SK-N-SH treated with all-trans-retinoic acid at 6 μM for 48 hours (cell line): ENCODE measurements at regions not wholly inside any gene's neighbourhood (a gene's known extent, or its start where the extent isn't known, plus 50 kb on each side); places are given as distances from the start of the nearest gene placed in this dataset.

Experiments
- ATAC-seq: fragments of 200-7000 bp; cut with Tn5 transposase; 3 replicates; pipeline ENCODE4 v1.9.1; 2020; ENCODE audit warnings: mild to moderate bottlenecking, moderate library complexity
- ARNTL ChIP-seq: fragments of 450-650 bp; formaldehyde crosslinking; IDR thresholded peaks from 2 replicates; pipeline ENCODE4 v1.5.0; 2020; ENCODE audit warnings: low read depth, mild to moderate bottlenecking, moderate library complexity, borderline replicate concordance
- BACH2 ChIP-seq: fragments of 250-450 bp; sonication (Bioruptor Pico); IDR thresholded peaks from 2 replicates; pipeline ENCODE4 v1.9.0; 2021; ENCODE audit warnings: mild to moderate bottlenecking, borderline replicate concordance
- CREB5 ChIP-seq: fragments of 250-450 bp; sonication (Bioruptor Pico); IDR thresholded peaks from 2 replicates; pipeline ENCODE4 v1.5.1; 2020; ENCODE audit warnings: low read depth, mild to moderate bottlenecking, moderate library complexity
- CSDC2 ChIP-seq: fragments of 250-450 bp; sonication (Bioruptor Pico); IDR thresholded peaks from 2 replicates; pipeline ENCODE4 v1.5.0; 2020; ENCODE audit warnings: mild to moderate bottlenecking, moderate library complexity
- CSRNP3 ChIP-seq: fragments of 250-450 bp; sonication (Bioruptor Pico); IDR thresholded peaks from 2 replicates; pipeline ENCODE4 v1.5.1; 2021; ENCODE audit warnings: mild to moderate bottlenecking, moderate library complexity
- ESRRG ChIP-seq: fragments of 250-450 bp; sonication (Bioruptor Pico); IDR thresholded peaks from 2 replicates; pipeline ENCODE4 v1.6.1; 2021; ENCODE audit warnings: mild to moderate bottlenecking
- GLIS3 ChIP-seq: fragments of 250-450 bp; sonication (Bioruptor Pico); IDR thresholded peaks from 2 replicates; pipeline ENCODE4 v1.5.0; 2020; ENCODE audit warnings: mild to moderate bottlenecking, moderate library complexity
- ISL1 ChIP-seq: fragments of 250-450 bp; sonication (Bioruptor Pico); IDR thresholded peaks from 2 replicates; pipeline ENCODE4 v2.1.2; 2022; ENCODE audit warnings: mild to moderate bottlenecking, moderate library complexity
- PATZ1 ChIP-seq: fragments of 250-450 bp; sonication (Bioruptor Pico); IDR thresholded peaks from 2 replicates; pipeline ENCODE4 v1.8.0; 2020; ENCODE audit warnings: mild to moderate bottlenecking, moderate library complexity, borderline replicate concordance
- POU6F1 ChIP-seq: fragments of 250-450 bp; sonication (Bioruptor Pico); IDR thresholded peaks from 2 replicates; pipeline ENCODE4 v1.8.0; 2021; ENCODE audit warnings: low read depth, mild to moderate bottlenecking, moderate library complexity, borderline replicate concordance
- PPARA ChIP-seq: fragments of 250-450 bp; sonication (Bioruptor Pico); IDR thresholded peaks from 2 replicates; pipeline ENCODE4 v1.5.0; 2020; ENCODE audit warnings: mild to moderate bottlenecking, borderline replicate concordance
- RARB ChIP-seq: fragments of 250-450 bp; sonication (Bioruptor Pico); IDR thresholded peaks from 2 replicates; pipeline ENCODE4 v1.8.0; 2021; ENCODE audit warnings: mild to moderate bottlenecking, moderate library complexity
- SNAI2 ChIP-seq: fragments of 250-450 bp; sonication (Bioruptor Pico); IDR thresholded peaks from 2 replicates; pipeline ENCODE4 v1.5.0; 2020; ENCODE audit warnings: mild to moderate bottlenecking, moderate library complexity
- TOX ChIP-seq: fragments of 250-450 bp; sonication (Bioruptor Pico); IDR thresholded peaks from 2 replicates; pipeline ENCODE4 v1.8.0; 2021; ENCODE audit warnings: mild to moderate bottlenecking, moderate library complexity, borderline replicate concordance
- ZC3H10 ChIP-seq: fragments of 250-450 bp; sonication (Bioruptor Pico); IDR thresholded peaks from 2 replicates; pipeline ENCODE4 v1.5.1; 2021; ENCODE audit warnings: mild to moderate bottlenecking, moderate library complexity
- ZFP3 ChIP-seq: fragments of 250-450 bp; sonication (Bioruptor Pico); IDR thresholded peaks from 2 replicates; pipeline ENCODE4 v1.5.0; 2020; ENCODE audit warnings: mild to moderate bottlenecking, moderate library complexity
- ZFP30 ChIP-seq: fragments of 450-650 bp; formaldehyde crosslinking; IDR thresholded peaks from 2 replicates; pipeline ENCODE4 v1.5.0; 2022; ENCODE audit warnings: mild to moderate bottlenecking, moderate library complexity
- ZNF565 ChIP-seq: fragments of 450-650 bp; formaldehyde crosslinking; conservative IDR thresholded peaks from 2 replicates; pipeline ENCODE4 v1.5.0; 2020; ENCODE audit warnings: low read depth, mild to moderate bottlenecking, moderate library complexity
- ZNF70 ChIP-seq: fragments of 450-650 bp; formaldehyde crosslinking; IDR thresholded peaks from 2 replicates; pipeline ENCODE4 v1.5.0; 2020; ENCODE audit warnings: mild to moderate bottlenecking, moderate library complexity

GRCh38 chr11:97336064-97336463, 946.3 kb downstream of the JRKL start:
- ATAC-seq, result no peak
- TF ChIP-seq ZC3H10 (CRISPR knock-in tag) (no peak), ZNF70 (CRISPR knock-in tag) (no peak), ISL1 (CRISPR knock-in tag) (no peak), ZNF565 (CRISPR knock-in tag) (no peak), RARB (CRISPR knock-in tag) (no peak)

- TF ChIP-seq GLIS3 (CRISPR knock-in tag) (peak; percentile 75; the same call in 1 of the 2 replicates), ZFP3 (no peak), RARB (CRISPR knock-in tag) (peak; percentile 66; the same call in 1 of the 2 replicates), ZC3H10 (CRISPR knock-in tag) (peak; percentile 84; the same call in 1 of the 2 replicates), TOX (peak; percentile 92), CREB5 (CRISPR knock-in tag) (peak; percentile 48; the same call in 1 of the 2 replicates), BACH2 (CRISPR knock-in tag) (no peak), ISL1 (CRISPR knock-in tag) (peak; percentile 94), POU6F1 (0 out of 2 replicates have a peak, but pooled peaks have one; percentile 83)
- no peak for ATAC-seq
Observed at GRCh38 chr11:97345032-97345431, 955.2 kb downstream of the JRKL start.

GRCh38 chr11:97349201-97349600, 959.4 kb downstream of the JRKL start:
- no peak for ATAC-seq
- no peak for TF ChIP-seq ARNTL (CRISPR knock-in tag)

- no peak for TF ChIP-seq ZNF70 (CRISPR knock-in tag)
- no peak for TF ChIP-seq ISL1 (CRISPR knock-in tag)
- TF ChIP-seq SNAI2 (CRISPR knock-in tag), result no peak
- TF ChIP-seq CSRNP3 (CRISPR knock-in tag), result no peak
- TF ChIP-seq ZC3H10 (CRISPR knock-in tag), result no peak
- TF ChIP-seq ZFP3, result no peak
- TF ChIP-seq PATZ1 (CRISPR knock-in tag), result no peak
- TF ChIP-seq ESRRG (CRISPR knock-in tag), result no peak
- no peak for TF ChIP-seq CREB5 (CRISPR knock-in tag)
- no peak for TF ChIP-seq GLIS3 (CRISPR knock-in tag)
- no peak for TF ChIP-seq RARB (CRISPR knock-in tag)
- no peak for TF ChIP-seq ZFP30
- TF ChIP-seq PPARA (CRISPR knock-in tag), result no peak
- TF ChIP-seq, all 23 proteins: peak for 0
- ATAC-seq, result no peak
Observed at GRCh38 chr11:97351939-97352338, 962.1 kb downstream of the JRKL start.

GRCh38 chr11:97354026-97354425, 964.2 kb downstream of the JRKL start:
- ATAC-seq, result no peak
- no peak for TF ChIP-seq CSDC2 (CRISPR knock-in tag)
